Endothelial cell of umbilical vein (primary cell): ENCODE measurements at regions not wholly inside any gene's neighbourhood (a gene's known extent, or its start where the extent isn't known, plus 50 kb on each side); places are given as distances from the start of the nearest gene placed in this dataset.

Experiments
- BruUV-seq: library from RNA; stranded (reverse); fragments of 400-500 nt; replicated peaks from 2 replicates; lab custom pipeline; 2021; lab: Mats Ljungman, UMichigan
- CTCF ChIA-PET: fragments of 300-600, 350-600 bp; sonication (Branson Sonifier 250); formaldehyde crosslinking; loops from one replicate; lab custom pipeline; 2021; ENCODE audit warnings: antibody characterized with exemption, inconsistent platforms; lab: Charles Lee
- POLR2A ChIA-PET: fragments of 300-600, 350-600 bp; sonication (Branson Sonifier 250); formaldehyde crosslinking; loops from one replicate; lab custom pipeline; 2021; ENCODE audit warnings: antibody characterized with exemption, inconsistent platforms; lab: Charles Lee
- DNase-seq: peaks from one replicate; pipeline ENCODE4 v3.0.0-alpha.2; 2011; ENCODE audit warnings: low read depth, low spot score
- FAIRE-seq: peaks from 2 replicates; lab custom pipeline; 2011; peaks lifted over from hg19 to GRCh38; lab: Jason Lieb, UNC
- H2AFZ ChIP-seq: 2 replicates; pipeline ENCODE4 v1.6.0; 2012; ENCODE audit warnings: low read depth, low read length, control low read depth, inconsistent platforms
- H3K27ac ChIP-seq: 2 replicates; pipeline ENCODE4 v1.5.1; 2011; ENCODE audit warnings: low read depth, mild to moderate bottlenecking, control low read depth, low read length, moderate library complexity; ENCODE audit not compliant: insufficient read depth
- H3K27me3 ChIP-seq, 2 experiments: 2 replicates each; pipeline versions ENCODE4 v1.6.0 to v1.6.1; 2011; ENCODE audit warnings: low read length in 2 of 2, mixed read lengths in 1 of 2; ENCODE audit not compliant: control insufficient read depth in 2 of 2, insufficient read depth in 2 of 2
- H3K36me3 ChIP-seq, 2 experiments: 2 replicates in 1 of 2; 3 replicates in 1 of 2; pipeline ENCODE4 v1.5.1; 2011; ENCODE audit warnings: low read length in 2 of 2, mild to moderate bottlenecking in 1 of 2, moderate library complexity in 1 of 2; ENCODE audit not compliant: control insufficient read depth in 2 of 2, insufficient read depth in 2 of 2; ENCODE audit errors: extremely low read depth in 1 of 2
- H3K4me1 ChIP-seq: 3 replicates; pipeline ENCODE4 v1.5.1; 2011; ENCODE audit warnings: mild to moderate bottlenecking, low read length; ENCODE audit not compliant: control insufficient read depth, insufficient read depth; ENCODE audit errors: extremely low read depth
- H3K4me2 ChIP-seq: 2 replicates; pipeline ENCODE4 v1.6.1; 2011; ENCODE audit warnings: low read length, control low read depth, mixed read lengths; ENCODE audit not compliant: insufficient read depth
- H3K4me3 ChIP-seq, 3 experiments: fragments of 200-600 bp in 1 of 3; sonication (generic), shearing (Covaris generic) in 1 of 3; replicated peaks in 1 of 3; 2 replicates each; pipeline ENCODE4 v1.5.1; 2011 to 2016; ENCODE audit warnings: control low read depth in 3 of 3, low read length in 3 of 3, mild to moderate bottlenecking in 2 of 3, inconsistent platforms in 1 of 3, low read depth in 1 of 3, moderate library complexity in 1 of 3; ENCODE audit not compliant: insufficient read depth in 1 of 3
- H3K79me2 ChIP-seq: 2 replicates; pipeline ENCODE4 v1.6.0; 2012; ENCODE audit warnings: low read length, inconsistent platforms; ENCODE audit not compliant: control insufficient read depth, insufficient read depth
- H3K9ac ChIP-seq: replicated peaks from 2 replicates; pipeline ENCODE3; 2011; ENCODE audit warnings: low read length, control low read depth; ENCODE audit not compliant: insufficient read depth; ENCODE audit errors: extremely low read depth
- H3K9me1 ChIP-seq: replicated peaks from 3 replicates; pipeline ENCODE4 v1.6.0; 2011; ENCODE audit warnings: mild to moderate bottlenecking, low read length; ENCODE audit not compliant: control insufficient read depth, insufficient read depth; ENCODE audit errors: extremely low read depth
- H3K9me3 ChIP-seq: replicated peaks from 2 replicates; pipeline ENCODE4 v1.5.1; 2012; ENCODE audit warnings: low read length, inconsistent platforms; ENCODE audit not compliant: control insufficient read depth, insufficient read depth
- H4K20me1 ChIP-seq: replicated peaks from 2 replicates; pipeline ENCODE3; 2011; ENCODE audit warnings: mild to moderate bottlenecking, low read length; ENCODE audit not compliant: control insufficient read depth, insufficient read depth; ENCODE audit errors: extremely low read depth
- CTCF ChIP-seq, 2 donors: IDR thresholded peaks; 1 replicate in 1 of 2; 2 replicates in 1 of 2; pipeline ENCODE4 v1.5.1; 2011; ENCODE audit warnings: low read length in 2 of 2, mild to moderate bottlenecking in 2 of 2, moderate library complexity in 2 of 2, control low read depth in 1 of 2, inconsistent platforms in 1 of 2, low read depth in 1 of 2; ENCODE audit not compliant: insufficient read depth in 1 of 2; ENCODE audit errors: extremely low read depth in 1 of 2
- EZH2 ChIP-seq: IDR thresholded peaks from 2 replicates; pipeline ENCODE4 v1.6.1; 2012; ENCODE audit warnings: borderline replicate concordance, low read depth, mild to moderate bottlenecking, moderate library complexity, low read length, inconsistent platforms; ENCODE audit not compliant: severe bottlenecking
- FOS ChIP-seq: IDR thresholded peaks from 2 replicates; pipeline ENCODE4 v1.6.1; 2011; ENCODE audit warnings: mild to moderate bottlenecking, low read length, moderate library complexity, borderline replicate concordance; ENCODE audit not compliant: insufficient read depth
- GATA2 ChIP-seq: IDR thresholded peaks from 2 replicates; pipeline ENCODE4 v1.7.0; 2011; ENCODE audit warnings: low read depth, mild to moderate bottlenecking, moderate library complexity, mixed read lengths, low read length; ENCODE audit not compliant: insufficient read length, insufficient read depth
- JUN ChIP-seq: IDR thresholded peaks from 2 replicates; pipeline ENCODE4 v1.6.1; 2011; ENCODE audit warnings: borderline replicate concordance, low read depth; ENCODE audit not compliant: insufficient read length, insufficient read depth
- MAX ChIP-seq: IDR thresholded peaks from 2 replicates; pipeline ENCODE4 v1.6.1; 2011; ENCODE audit not compliant: insufficient read depth, insufficient read length
- MYC ChIP-seq: IDR thresholded peaks from one replicate; pipeline ENCODE4 v1.6.1; 2011; ENCODE audit warnings: mild to moderate bottlenecking, low read depth, low read length
- POLR2A ChIP-seq: IDR thresholded peaks from 2 replicates; pipeline ENCODE4 v1.6.1; 2012; ENCODE audit warnings: low read depth, mild to moderate bottlenecking, control low read depth, low read length
- POLR2AphosphoS5 ChIP-seq: IDR thresholded peaks from 2 replicates; pipeline ENCODE4 v1.6.1; 2012; ENCODE audit warnings: low read depth, mild to moderate bottlenecking, control low read depth, low read length, moderate library complexity; ENCODE audit not compliant: insufficient read depth
- dilution Hi-C: fragments of 300-500 bp; cut with MboI; formaldehyde crosslinking; loops from one replicate; pipeline ENCODE4 v1.15.0; 2019; ENCODE audit warnings: low sequenced_read_pairs; ENCODE audit not compliant: extremely low pct_ligation_motif_present
- intact Hi-C: fragments of 100-400 bp; cut with micrococcal nuclease; formaldehyde crosslinking; loops from one replicate; pipeline ENCODE4 v1.10.0; 2022

GRCh38 chr3:152209060-152209459 lies 59.7 kb upstream of the MBNL1 start:
- dilution Hi-C loops = no loop called here
- no peaks in the 10 kb centered on the region for H3K4me1 ChIP-seq
- H2AFZ ChIP-seq = no peak overlapping the region
- FAIRE-seq (no peak), DNase-seq (no peak)
- intact Hi-C loops = no loop called here
- TF ChIP-seq CTCF (IDR thresholded peaks at IDR 0.05; ENCODE audit: extremely low read depth in 1 of 2, insufficient read depth in 1 of 2, low read depth in 1 of 2, low read length in 2 of 2) (no peak), FOS (no peak), GATA2 (no peak), MAX (no peak), JUN (no peak), POLR2A (no peak), POLR2AphosphoS5 (no peak), EZH2 (no peak), MYC (no peak)
- ChIA-PET POLR2A (no interaction called here), CTCF (interaction anchor here (0.9 to 1.9 kb wide), 2 partner anchors 8 to 10 kb away, joined by 4 to 6 read pairs; no protein-coding TSS in a partner anchor)
- no peaks in the 10 kb centered on the region for H3K36me3 ChIP-seq
- H3K4me2 ChIP-seq = no peak overlapping the region
- no peak overlapping the region for H3K27ac ChIP-seq
- no peak overlapping the region for H3K4me3 ChIP-seq
- no peaks in the 10 kb centered on the region for H3K9me1 ChIP-seq
- no peaks in the 10 kb centered on the region for H3K27me3 ChIP-seq
- no peak overlapping the region for H3K9ac ChIP-seq
- no TSS peak for BruUV-seq
- H3K9me3 ChIP-seq = no peaks in the 10 kb centered on the region
- no peaks in the 10 kb centered on the region for H3K79me2 ChIP-seq
- no peaks in the 10 kb centered on the region for H4K20me1 ChIP-seq
